ENCODE measurements at regions not wholly inside any gene's neighbourhood (a gene's known extent, or its start where the extent isn't known, plus 50 kb on each side); places are given as distances from the start of the nearest gene placed in this dataset.
"Not testable (repeated sequence)": the region's sequence is repeated elsewhere in the genome, so short reads cannot be mapped to it uniquely, and the experiment has no call there.

GRCh38 chr15:89026167-89026566, 62.1 kb upstream of the ABHD2 start:
- no peak for DNase-seq (ENCODE audit: low read depth)
- no peak overlapping the region for H3K4me3 ChIP-seq (ENCODE audit: low read depth, low read length)
- TF ChIP-seq, protein P1, sequence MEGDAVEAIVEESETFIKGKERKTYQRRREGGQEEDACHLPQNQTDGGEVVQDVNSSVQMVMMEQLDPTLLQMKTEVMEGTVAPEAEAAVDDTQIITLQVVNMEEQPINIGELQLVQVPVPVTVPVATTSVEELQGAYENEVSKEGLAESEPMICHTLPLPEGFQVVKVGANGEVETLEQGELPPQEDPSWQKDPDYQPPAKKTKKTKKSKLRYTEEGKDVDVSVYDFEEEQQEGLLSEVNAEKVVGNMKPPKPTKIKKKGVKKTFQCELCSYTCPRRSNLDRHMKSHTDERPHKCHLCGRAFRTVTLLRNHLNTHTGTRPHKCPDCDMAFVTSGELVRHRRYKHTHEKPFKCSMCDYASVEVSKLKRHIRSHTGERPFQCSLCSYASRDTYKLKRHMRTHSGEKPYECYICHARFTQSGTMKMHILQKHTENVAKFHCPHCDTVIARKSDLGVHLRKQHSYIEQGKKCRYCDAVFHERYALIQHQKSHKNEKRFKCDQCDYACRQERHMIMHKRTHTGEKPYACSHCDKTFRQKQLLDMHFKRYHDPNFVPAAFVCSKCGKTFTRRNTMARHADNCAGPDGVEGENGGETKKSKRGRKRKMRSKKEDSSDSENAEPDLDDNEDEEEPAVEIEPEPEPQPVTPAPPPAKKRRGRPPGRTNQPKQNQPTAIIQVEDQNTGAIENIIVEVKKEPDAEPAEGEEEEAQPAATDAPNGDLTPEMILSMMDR (conservative IDR thresholded peaks at IDR 0.05; ENCODE audit: low read depth, low read length) = no peak

- DNase-seq (ENCODE audit: low read depth) = no peak
- TF ChIP-seq, protein P1 (conservative IDR thresholded peaks at IDR 0.05; ENCODE audit: low read depth, low read length) = no peak
- no peak overlapping the region for H3K4me3 ChIP-seq (ENCODE audit: low read depth, low read length)
These were observed 60.2 kb upstream of the ABHD2 start for GRCh38 chr15:89028036-89028435.

DNA sequence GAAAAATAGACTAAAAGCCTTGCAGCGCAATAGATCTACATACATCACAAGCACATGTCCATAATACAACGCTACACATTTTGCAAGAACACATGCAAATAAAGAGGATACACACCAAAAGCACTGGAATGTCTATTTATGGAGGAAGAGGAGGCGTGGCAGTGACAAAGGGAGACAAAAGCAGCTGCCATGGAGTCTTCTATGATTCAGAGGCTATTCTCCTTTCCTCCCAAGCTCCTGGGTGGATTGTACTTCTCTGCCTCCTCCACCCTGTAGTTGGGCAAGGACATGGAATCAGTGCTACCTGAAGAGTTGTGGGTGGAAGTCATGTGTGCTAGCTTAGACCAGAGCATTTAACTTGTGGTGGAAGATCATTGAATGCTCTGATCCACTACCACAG, 57.9 kb upstream of the ABHD2 start:
- TF ChIP-seq, protein P1 (conservative IDR thresholded peaks at IDR 0.05; ENCODE audit: low read depth, low read length) = no peak
- DNase-seq (ENCODE audit: low read depth) = no peak
- no peak overlapping the region for H3K4me3 ChIP-seq (ENCODE audit: low read depth, low read length)

DNA sequence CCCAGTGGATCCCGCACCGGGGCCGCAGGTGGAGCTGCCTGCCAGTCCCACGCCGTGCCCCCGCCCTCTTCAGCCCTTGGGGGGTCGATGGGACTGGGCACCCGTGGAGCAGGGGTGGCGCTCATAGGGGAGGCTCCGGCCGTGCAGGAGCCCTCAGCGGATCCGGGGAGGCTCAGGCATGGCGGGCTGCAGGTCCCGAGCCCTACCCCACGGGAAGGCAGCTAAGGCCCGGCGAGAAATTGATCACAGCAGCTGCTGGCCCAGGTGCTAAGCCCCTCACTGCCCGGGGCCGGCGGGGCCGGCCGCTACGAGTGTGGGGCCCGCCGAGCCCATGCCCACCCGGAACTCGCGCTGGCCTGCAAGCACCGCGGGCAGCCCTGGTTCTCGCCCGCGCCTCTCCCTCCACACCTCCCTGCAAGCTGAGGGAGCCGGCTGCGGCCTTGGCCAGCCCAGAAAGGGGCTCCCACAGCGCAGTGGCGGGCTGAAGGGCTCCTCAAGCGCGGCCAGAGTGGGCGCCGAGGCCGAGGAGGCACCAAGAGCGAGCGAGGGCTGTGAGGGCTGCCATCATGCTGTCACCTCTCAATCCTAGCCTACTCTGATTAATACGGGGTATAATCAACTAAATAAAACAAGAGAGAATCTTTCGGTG, 56.5 kb upstream of the ABHD2 start:
- not testable (repeated sequence) for DNase-seq (ENCODE audit: low read depth); H3K4me3 ChIP-seq (ENCODE audit: low read depth, low read length)

- DNase-seq (ENCODE audit: low read depth) = peak; percentile 68
- no peak overlapping the region for H3K4me3 ChIP-seq (ENCODE audit: low read depth, low read length)
- TF ChIP-seq, protein P1 (conservative IDR thresholded peaks at IDR 0.05; ENCODE audit: low read depth, low read length) = peak; percentile 68
These were observed 54.0 kb upstream of the ABHD2 start for GRCh38 chr15:89034305-89034704.

DNA sequence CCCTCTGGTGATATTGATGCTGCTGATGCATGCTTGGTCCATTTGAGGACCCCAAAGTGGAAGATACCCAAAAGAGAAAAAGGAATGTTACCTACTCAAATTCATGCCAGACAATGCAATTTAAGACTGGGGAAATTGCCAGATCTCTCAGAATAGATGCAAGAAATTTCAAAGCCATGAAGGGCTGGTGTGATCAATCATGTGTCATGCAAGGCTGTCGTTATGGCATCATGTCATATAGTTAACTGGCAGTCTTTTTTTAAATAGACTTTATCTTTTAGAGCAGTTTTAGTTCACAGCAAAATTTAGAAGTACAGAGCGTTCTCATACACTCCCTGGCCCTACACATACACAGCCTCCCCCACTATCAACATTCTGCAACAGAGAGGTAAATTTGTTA, 53.1 kb upstream of the ABHD2 start:
- TF ChIP-seq, protein P1 (conservative IDR thresholded peaks at IDR 0.05; ENCODE audit: low read depth, low read length) = no peak
- DNase-seq (ENCODE audit: low read depth) = no peak
- H3K4me3 ChIP-seq (ENCODE audit: low read depth, low read length) = no peak overlapping the region

- TF ChIP-seq, protein P1 (conservative IDR thresholded peaks at IDR 0.05; ENCODE audit: low read depth, low read length) = no peak
- no peak overlapping the region for H3K4me3 ChIP-seq (ENCODE audit: low read depth, low read length)
- no peak for DNase-seq (ENCODE audit: low read depth)
These were observed 52.6 kb upstream of the ABHD2 start for GRCh38 chr15:89035658-89036057.

Measured in choroid plexus epithelial cell (primary cell).